GM23338 (cell line): ENCODE measurements at regions not wholly inside any gene's neighbourhood (a gene's known extent, or its start where the extent isn't known, plus 50 kb on each side); places are given as distances from the start of the nearest gene placed in this dataset.

Source experiments
- ATAC-seq: fragments of 200-7000 bp; cut with Tn5 transposase; 3 replicates; pipeline ENCODE4 v1.9.1; 2020
- DNase-seq: peaks from one replicate; pipeline ENCODE4 v3.0.0-alpha.2; 2015; ENCODE audit warnings: low spot score
- H2AFZ ChIP-seq: fragments of 200-600 bp; sonication (generic); 2 replicates; pipeline ENCODE4 v1.8.0; 2016; ENCODE audit warnings: antibody characterized with exemption, mild to moderate bottlenecking, moderate library complexity
- H3F3A ChIP-seq: fragments of 200-600 bp; sonication (generic); replicated peaks from 2 replicates; pipeline ENCODE4 v1.8.0; 2017; ENCODE audit warnings: antibody characterized with exemption, mixed run types, low read depth
- H3K27ac ChIP-seq: fragments of 200-600 bp; sonication (generic); 2 replicates; pipeline ENCODE4 v1.6.1; 2016; ENCODE audit warnings: low read depth
- H3K27me3 ChIP-seq: fragments of 200-600 bp; sonication (generic); 2 replicates; pipeline ENCODE4 v1.8.0; 2016; ENCODE audit warnings: mild to moderate bottlenecking, mixed run types, moderate library complexity; ENCODE audit not compliant: insufficient read depth
- H3K36me3 ChIP-seq: fragments of 200-600 bp; sonication (generic); 2 replicates; pipeline ENCODE4 v1.8.0; 2016; ENCODE audit warnings: mild to moderate bottlenecking; ENCODE audit not compliant: insufficient read depth
- H3K4me1 ChIP-seq: fragments of 200-600 bp; sonication (generic); 2 replicates; pipeline ENCODE4 v1.8.0; 2016; ENCODE audit warnings: mild to moderate bottlenecking, moderate library complexity; ENCODE audit not compliant: insufficient read depth
- H3K4me2 ChIP-seq: fragments of 200-600 bp; sonication (generic); 2 replicates; pipeline ENCODE4 v1.7.1; 2017; ENCODE audit warnings: mixed run types
- H3K4me3 ChIP-seq: fragments of 200-600 bp; sonication (generic); 2 replicates; pipeline ENCODE4 v1.6.1; 2016; ENCODE audit warnings: mixed run types
- H3K79me2 ChIP-seq: fragments of 200-600 bp; sonication (generic); replicated peaks from 2 replicates; pipeline ENCODE4 v1.8.0; 2017; ENCODE audit warnings: mild to moderate bottlenecking; ENCODE audit not compliant: insufficient read depth
- H3K9me2 ChIP-seq: fragments of 200-600 bp; sonication (generic); 2 replicates; pipeline ENCODE4 v1.8.0; 2017; ENCODE audit not compliant: insufficient read depth
- H4K20me1 ChIP-seq: fragments of 200-600 bp; sonication (generic); replicated peaks from 2 replicates; pipeline ENCODE4 v1.8.0; 2017; ENCODE audit warnings: mild to moderate bottlenecking; ENCODE audit not compliant: insufficient read depth
- H3K27ac Mint-ChIP-seq: 2 replicates; pipeline ENCODE4 v1.8.0; 2020; ENCODE audit warnings: inconsistent platforms, mild to moderate bottlenecking, moderate library complexity, mixed read lengths
- H3K27me3 Mint-ChIP-seq: 3 replicates; pipeline ENCODE4 v1.8.0; 2022; ENCODE audit warnings: low read depth, mild to moderate bottlenecking, moderate library complexity, mixed read lengths, inconsistent platforms; ENCODE audit not compliant: insufficient read depth, poor library complexity
- H3K36me3 Mint-ChIP-seq: 3 replicates; pipeline ENCODE4 v1.8.0; 2021; ENCODE audit warnings: low read depth, mild to moderate bottlenecking, inconsistent platforms, moderate library complexity, mixed read lengths
- H3K4me1 Mint-ChIP-seq: 3 replicates; pipeline ENCODE4 v1.8.0; 2020; ENCODE audit warnings: mild to moderate bottlenecking, inconsistent platforms, mixed read lengths
- H3K4me3 Mint-ChIP-seq: 3 replicates; pipeline ENCODE4 v1.8.0; 2021; ENCODE audit warnings: moderate library complexity, mild to moderate bottlenecking, inconsistent platforms, mixed read lengths
- H3K9me3 Mint-ChIP-seq: 3 replicates; pipeline ENCODE4 v1.8.0; 2020; ENCODE audit warnings: moderate library complexity, mild to moderate bottlenecking, inconsistent platforms, mixed read lengths
- CTCF ChIP-seq, 2 experiments: fragments of 200-600 bp in 1 of 2; sonication (generic) in 1 of 2; conservative IDR thresholded peaks; 2 replicates each; pipeline versions ENCODE4 v1.5.1 to v1.6.1; 2016 to 2017; ENCODE audit warnings: antibody characterized with exemption in 2 of 2, low read depth in 2 of 2, mild to moderate bottlenecking in 2 of 2, moderate library complexity in 1 of 2
- EZH2phosphoT487 ChIP-seq: fragments of 200-600 bp; sonication (generic); IDR thresholded peaks from one replicate; pipeline ENCODE4 v1.8.1; 2018; ENCODE audit warnings: antibody characterized with exemption; ENCODE audit not compliant: unreplicated experiment
- REST ChIP-seq: IDR thresholded peaks from one replicate; pipeline ENCODE4 v1.6.1; 2018; ENCODE audit warnings: antibody characterized with exemption; ENCODE audit not compliant: unreplicated experiment
- ZNF331 ChIP-seq: fragments of 250-450 bp; sonication (Bioruptor Pico); IDR thresholded peaks from 2 replicates; pipeline ENCODE4 v1.5.0; 2020; ENCODE audit warnings: low read depth, mild to moderate bottlenecking, moderate library complexity
- ZNF462 ChIP-seq: fragments of 250-450 bp; sonication (Bioruptor Pico); IDR thresholded peaks from 2 replicates; pipeline ENCODE4 v1.5.0; 2020; ENCODE audit warnings: mild to moderate bottlenecking, moderate library complexity

- TF ChIP-seq ZNF462 (CRISPR knock-in tag) (no peak), EZH2phosphoT487 (no peak), REST (no peak), CTCF (conservative IDR thresholded peaks at IDR 0.05; ENCODE audit: low read depth in 2 of 2) (no peak), ZNF331 (CRISPR knock-in tag) (no peak)
- ATAC-seq, result no peak
These were observed 1362.9 kb upstream of the SLC39A10 start for GRCh38 chr2:194294156-194294555.

More at GRCh38 chr2:194294156-194294555, 1362.9 kb upstream of the SLC39A10 start:
- H3K4me1 ChIP-seq, result peaks cover 18% of the 10 kb centered on the region
- no peak for DNase-seq
- Mint-ChIP-seq H3K4me3 (no peak overlapping the region), H3K27ac (no peak overlapping the region), H3K9me3 (no peaks in the 10 kb centered on the region), H3K4me1 (peaks cover 17% of the 10 kb centered on the region), H3K27me3 (peaks cover 3% of the 10 kb centered on the region), H3K36me3 (no peaks in the 10 kb centered on the region)
- H3K4me3 ChIP-seq, result no peak overlapping the region
- H3K27ac ChIP-seq, result no peak overlapping the region
- H3K36me3 ChIP-seq, result no peaks in the 10 kb centered on the region
- no peaks in the 10 kb centered on the region for H4K20me1 ChIP-seq
- no peak overlapping the region for H3K4me2 ChIP-seq
- no peak overlapping the region for H2AFZ ChIP-seq
- H3K27me3 ChIP-seq, result no peaks in the 10 kb centered on the region
- no peaks in the 10 kb centered on the region for H3K79me2 ChIP-seq
- no peaks in the 10 kb centered on the region for H3K9me2 ChIP-seq
- no peaks in the 10 kb centered on the region for H3F3A ChIP-seq
